ENCODE measurements at regions not wholly inside any gene's neighbourhood (a gene's known extent, or its start where the extent isn't known, plus 50 kb on each side); places are given as distances from the start of the nearest gene placed in this dataset.

DNA sequence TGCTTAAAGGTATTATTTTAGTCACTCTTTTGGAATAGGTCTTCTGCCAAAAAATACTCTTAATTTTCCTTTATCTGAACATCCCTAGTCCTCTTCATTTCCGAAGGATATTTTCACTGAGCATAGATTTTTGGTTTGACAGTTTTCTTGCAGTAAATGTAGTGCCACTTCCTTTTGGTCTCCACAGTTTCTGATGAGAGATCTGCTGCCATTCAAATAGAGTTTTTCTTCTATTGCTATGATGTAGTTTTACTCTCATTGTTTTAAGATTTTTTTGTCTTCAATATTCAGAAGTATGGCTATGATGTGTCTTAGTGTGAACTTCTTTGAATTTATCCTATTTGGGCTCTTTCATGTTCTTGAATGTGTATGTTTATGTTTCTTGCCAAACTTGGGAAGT, 281.1 kb upstream of the SORL1-AS1 start:
- TF ChIP-seq, protein P1, sequence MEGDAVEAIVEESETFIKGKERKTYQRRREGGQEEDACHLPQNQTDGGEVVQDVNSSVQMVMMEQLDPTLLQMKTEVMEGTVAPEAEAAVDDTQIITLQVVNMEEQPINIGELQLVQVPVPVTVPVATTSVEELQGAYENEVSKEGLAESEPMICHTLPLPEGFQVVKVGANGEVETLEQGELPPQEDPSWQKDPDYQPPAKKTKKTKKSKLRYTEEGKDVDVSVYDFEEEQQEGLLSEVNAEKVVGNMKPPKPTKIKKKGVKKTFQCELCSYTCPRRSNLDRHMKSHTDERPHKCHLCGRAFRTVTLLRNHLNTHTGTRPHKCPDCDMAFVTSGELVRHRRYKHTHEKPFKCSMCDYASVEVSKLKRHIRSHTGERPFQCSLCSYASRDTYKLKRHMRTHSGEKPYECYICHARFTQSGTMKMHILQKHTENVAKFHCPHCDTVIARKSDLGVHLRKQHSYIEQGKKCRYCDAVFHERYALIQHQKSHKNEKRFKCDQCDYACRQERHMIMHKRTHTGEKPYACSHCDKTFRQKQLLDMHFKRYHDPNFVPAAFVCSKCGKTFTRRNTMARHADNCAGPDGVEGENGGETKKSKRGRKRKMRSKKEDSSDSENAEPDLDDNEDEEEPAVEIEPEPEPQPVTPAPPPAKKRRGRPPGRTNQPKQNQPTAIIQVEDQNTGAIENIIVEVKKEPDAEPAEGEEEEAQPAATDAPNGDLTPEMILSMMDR (IDR thresholded peaks at IDR 0.05; ENCODE audit: unreplicated experiment), result no peak
- Mint-ChIP-seq H3K4me1 (no peaks in the 10 kb centered on the region), H3K9me3 (peaks cover 54% of the 10 kb centered on the region), H3K36me3 (peaks cover 15% of the 10 kb centered on the region), H3K27ac (no peak overlapping the region), H3K27me3 (ENCODE audit: low read depth) (no peaks in the 10 kb centered on the region), H3K4me3 (no peak overlapping the region)
- DNase-seq (ENCODE audit: low spot score in 2 of 2, unreplicated experiment in 2 of 2), result no peak

DNA sequence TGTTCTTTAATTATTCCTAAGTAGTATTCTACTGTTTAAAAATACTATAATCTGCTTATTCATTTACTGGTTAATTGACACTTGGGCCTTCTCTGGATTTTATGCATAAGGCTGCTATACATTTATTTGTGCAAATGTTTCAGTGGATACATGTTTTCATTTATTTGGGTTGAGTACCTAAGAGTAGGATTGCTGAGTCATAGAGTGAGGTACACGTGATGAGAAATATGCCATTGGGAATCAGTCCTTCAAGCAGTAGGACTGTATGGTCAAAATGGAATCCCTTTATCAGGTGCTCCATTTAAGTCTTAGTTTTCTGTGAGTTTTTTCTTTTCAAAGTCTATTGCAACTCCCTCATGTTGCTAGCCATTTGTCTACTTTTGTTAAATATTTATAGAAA, 275.2 kb upstream of the SORL1-AS1 start:
- H3K27me3 Mint-ChIP-seq (ENCODE audit: low read depth), result no peaks in the 10 kb centered on the region

DNA sequence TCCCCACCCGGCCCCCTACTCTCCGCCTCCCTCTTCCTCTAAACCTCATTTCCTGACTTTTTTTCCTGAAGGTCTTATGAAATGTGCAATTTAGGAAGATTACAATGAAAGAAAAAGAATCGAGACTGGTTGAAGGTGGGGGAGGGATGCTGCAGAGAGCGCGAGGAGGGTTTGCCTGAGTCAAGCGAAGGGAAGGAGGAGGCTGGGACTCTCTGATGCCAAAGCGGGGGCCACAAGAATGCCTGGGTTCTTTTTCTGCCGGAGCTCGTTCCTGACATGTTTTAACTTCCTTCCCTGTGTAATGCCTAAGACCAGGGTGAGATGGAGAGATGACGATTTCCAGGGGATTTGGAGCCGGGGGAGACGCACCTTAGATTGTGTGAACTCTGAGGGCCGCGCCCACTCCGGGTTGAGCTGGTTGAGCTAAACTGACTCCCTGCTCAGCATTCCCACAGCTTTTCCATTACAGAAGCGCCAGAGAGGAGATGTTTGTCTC, 270.5 kb upstream of the SORL1-AS1 start:
- DNase-seq (ENCODE audit: low spot score in 2 of 2, unreplicated experiment in 2 of 2), result no peak

More for the DNA sequence above, 275.2 kb upstream of the SORL1-AS1 start:
- DNase-seq (ENCODE audit: low spot score in 2 of 2, unreplicated experiment in 2 of 2), result no peak
- Mint-ChIP-seq H3K9me3 (peaks cover 14% of the 10 kb centered on the region), H3K27ac (no peak overlapping the region), H3K36me3 (peaks cover 3% of the 10 kb centered on the region), H3K4me3 (no peak overlapping the region), H3K4me1 (peaks cover 15% of the 10 kb centered on the region)
- TF ChIP-seq, protein P1 (IDR thresholded peaks at IDR 0.05; ENCODE audit: unreplicated experiment), result no peak

DNA sequence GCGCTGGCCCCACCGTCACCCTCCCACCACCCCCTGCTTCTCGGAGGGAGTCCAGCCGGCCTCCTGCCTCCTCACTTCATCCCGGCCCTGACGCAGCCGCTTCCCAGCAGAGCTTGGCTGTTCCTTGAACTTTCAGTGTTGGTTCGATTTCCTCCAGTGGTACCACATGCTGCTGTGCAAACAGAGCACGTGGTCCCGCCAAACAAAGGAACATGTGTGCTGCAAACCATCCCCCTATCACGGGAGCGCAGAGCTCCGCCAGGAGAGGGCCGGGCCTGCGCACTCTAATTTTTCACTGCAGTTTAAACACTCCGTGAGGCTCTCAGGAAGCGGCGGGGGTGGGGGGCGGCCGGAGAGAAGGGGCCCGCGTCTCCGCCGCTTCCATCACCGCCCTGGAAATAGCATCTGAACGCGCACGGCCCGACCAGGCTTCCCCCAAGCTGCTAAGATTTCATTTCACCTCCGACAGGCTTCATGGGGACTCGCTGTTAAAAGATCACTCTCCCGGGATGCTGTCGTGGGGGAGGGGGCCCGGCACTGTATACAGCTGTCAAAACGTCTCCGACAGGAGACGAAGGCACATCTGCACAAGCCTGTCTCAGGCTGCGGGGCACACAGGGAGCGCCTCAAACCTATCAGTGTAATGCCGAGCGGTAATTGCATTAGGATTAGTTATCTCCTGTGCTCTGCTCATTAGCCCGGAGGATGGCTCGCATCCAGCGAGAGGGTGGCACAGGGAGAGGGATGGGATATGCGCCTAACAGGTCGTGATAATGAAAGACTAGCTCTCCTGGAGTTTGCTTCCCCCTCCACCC, 269.9 kb upstream of the SORL1-AS1 start:
- H3K4me1 Mint-ChIP-seq, result peaks cover 21% of the 10 kb centered on the region
- peaks cover 15% of the 10 kb centered on the region for H3K9me3 Mint-ChIP-seq
- H3K27ac Mint-ChIP-seq, result peak overlapping the region; percentile 89
- no peaks in the 10 kb centered on the region for H3K27me3 Mint-ChIP-seq (ENCODE audit: low read depth)
- H3K4me3 Mint-ChIP-seq, result peak overlapping the region; percentile 65
- H3K36me3 Mint-ChIP-seq, result peaks cover 5% of the 10 kb centered on the region
- peak; percentile 43 to 71 for DNase-seq (ENCODE audit: low spot score in 2 of 2, unreplicated experiment in 2 of 2)
- TF ChIP-seq, protein P1 (IDR thresholded peaks at IDR 0.05; ENCODE audit: unreplicated experiment), result no peak

More for the DNA sequence above, 270.5 kb upstream of the SORL1-AS1 start:
- H3K36me3 Mint-ChIP-seq, result peaks cover 5% of the 10 kb centered on the region
- peaks cover 13% of the 10 kb centered on the region for H3K9me3 Mint-ChIP-seq
- H3K4me1 Mint-ChIP-seq, result peaks cover 21% of the 10 kb centered on the region
- peak overlapping the region; percentile 95 for H3K27ac Mint-ChIP-seq
- TF ChIP-seq, protein P1 (IDR thresholded peaks at IDR 0.05; ENCODE audit: unreplicated experiment), result no peak
- no peaks in the 10 kb centered on the region for H3K27me3 Mint-ChIP-seq (ENCODE audit: low read depth)
- H3K4me3 Mint-ChIP-seq, result peak overlapping the region; percentile 65

DNA sequence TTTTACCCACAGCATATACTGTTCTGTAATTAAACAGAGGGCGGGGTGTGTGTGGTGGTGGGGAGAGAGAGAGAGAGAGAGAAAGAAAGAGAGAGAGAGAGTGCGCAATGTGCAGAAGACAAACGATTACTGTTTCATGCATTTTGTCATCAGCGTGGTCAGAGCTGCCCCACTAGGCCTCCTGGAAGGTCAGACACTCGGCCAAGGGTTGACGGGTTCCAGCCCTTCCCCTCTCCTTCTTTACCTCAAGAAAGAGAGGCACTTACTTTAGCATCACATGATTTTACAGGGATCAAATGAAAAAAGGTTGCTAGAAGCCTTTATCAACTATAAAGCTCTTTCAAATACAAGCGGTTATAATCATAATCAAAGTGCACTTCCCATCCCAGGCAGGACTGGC, 269.2 kb upstream of the SORL1-AS1 start:
- peaks cover 20% of the 10 kb centered on the region for H3K4me1 Mint-ChIP-seq
- peak overlapping the region; percentile 65 for H3K4me3 Mint-ChIP-seq
- peak overlapping the region; percentile 89 for H3K27ac Mint-ChIP-seq
- no peak for DNase-seq (ENCODE audit: low spot score in 2 of 2, unreplicated experiment in 2 of 2)
- TF ChIP-seq, protein P1 (IDR thresholded peaks at IDR 0.05; ENCODE audit: unreplicated experiment), result no peak
- H3K27me3 Mint-ChIP-seq (ENCODE audit: low read depth), result no peaks in the 10 kb centered on the region
- H3K9me3 Mint-ChIP-seq, result peaks cover 19% of the 10 kb centered on the region
- peaks cover 5% of the 10 kb centered on the region for H3K36me3 Mint-ChIP-seq

Measured in mesothelial cell of epicardium (in vitro differentiated cells).